PC-9 (cell line): ENCODE measurements at regions not wholly inside any gene's neighbourhood (a gene's known extent, or its start where the extent isn't known, plus 50 kb on each side); places are given as distances from the start of the nearest gene placed in this dataset.

Experiments
- BruUV-seq: library from RNA; stranded (reverse); fragments of 400-500 nt; replicated peaks from 2 replicates; lab custom pipeline; 2021; lab: Mats Ljungman, UMichigan
- CTCF ChIA-PET: fragments of 300-600 bp; sonication (Branson Sonifier 250); formaldehyde crosslinking; loops from one replicate; lab custom pipeline; 2022; ENCODE audit warnings: antibody characterized with exemption; lab: Charles Lee
- POLR2A ChIA-PET: fragments of 300-600 bp; sonication (Branson Sonifier 250); formaldehyde crosslinking; loops from one replicate; lab custom pipeline; 2022; ENCODE audit warnings: antibody characterized with exemption; ENCODE audit not compliant: unreplicated experiment; lab: Charles Lee
- DNase-seq, 2 experiments: peaks; one replicate each; pipeline versions ENCODE4 v3.0.0 to v3.0.0-alpha.2; 2015 to 2022; ENCODE audit warnings: mixed read lengths in 1 of 2
- H2AFZ ChIP-seq: fragments of 200-600 bp; sonication (generic); 2 replicates; pipeline ENCODE4 v1.8.1; 2017; ENCODE audit warnings: antibody characterized with exemption
- H3F3A ChIP-seq: fragments of 200-600 bp; sonication (generic); 2 replicates; pipeline ENCODE4 v1.8.1; 2017; ENCODE audit warnings: antibody characterized with exemption, mild to moderate bottlenecking, low read depth; ENCODE audit not compliant: insufficient read depth
- H3K27ac ChIP-seq: fragments of 200-600 bp; sonication (generic); 2 replicates; pipeline ENCODE4 v1.6.1; 2016; ENCODE audit warnings: mixed run types
- H3K27me3 ChIP-seq: fragments of 200-600 bp; sonication (generic); 2 replicates; pipeline ENCODE4 v1.6.1; 2016; ENCODE audit warnings: low read depth, mixed run types; ENCODE audit not compliant: insufficient read depth
- H3K36me3 ChIP-seq: fragments of 200-600 bp; sonication (generic); 2 replicates; pipeline ENCODE4 v1.6.1; 2016; ENCODE audit warnings: low read depth, mixed run types
- H3K4me1 ChIP-seq: fragments of 200-600 bp; sonication (generic); replicated peaks from 2 replicates; pipeline ENCODE4 v1.6.1; 2016; ENCODE audit warnings: mixed run types; ENCODE audit not compliant: insufficient read depth
- H3K4me2 ChIP-seq: fragments of 200-600 bp; sonication (generic); 2 replicates; pipeline ENCODE4 v1.6.1; 2017; ENCODE audit warnings: mixed run types
- H3K4me3 ChIP-seq: fragments of 200-600 bp; sonication (generic); 2 replicates; pipeline ENCODE4 v1.6.1; 2016; ENCODE audit warnings: mixed run types
- H3K79me2 ChIP-seq: fragments of 200-600 bp; sonication (generic); 2 replicates; pipeline ENCODE4 v1.6.1; 2017; ENCODE audit warnings: low read depth, mixed run types
- H3K9me2 ChIP-seq: fragments of 200-600 bp; sonication (generic); 2 replicates; pipeline ENCODE4 v1.8.1; 2017; ENCODE audit warnings: mild to moderate bottlenecking; ENCODE audit not compliant: insufficient read depth
- H3K9me3 ChIP-seq: fragments of 200-600 bp; sonication (generic); 2 replicates; pipeline ENCODE4 v1.8.1; 2016; ENCODE audit warnings: low read depth; ENCODE audit not compliant: insufficient read depth
- H4K20me1 ChIP-seq: fragments of 200-600 bp; sonication (generic); 2 replicates; pipeline ENCODE4 v1.8.1; 2017; ENCODE audit not compliant: insufficient read depth
- EZH2 ChIP-seq: fragments of 200-600 bp; sonication (generic); IDR thresholded peaks from 2 replicates; pipeline ENCODE4 v1.8.0; 2017; ENCODE audit warnings: antibody characterized with exemption, low read depth
- intact Hi-C: fragments of 100-400 bp; cut with micrococcal nuclease; formaldehyde crosslinking; loops from one replicate; pipeline ENCODE4 v1.10.0; 2022; ENCODE audit not compliant: unreplicated experiment
- TF ChIP-seq, protein P1 (sequence below): fragments of 200-600 bp; sonication (generic); conservative IDR thresholded peaks from 2 replicates; pipeline ENCODE4 v1.6.1; 2017; ENCODE audit warnings: mixed run types, antibody characterized with exemption, mild to moderate bottlenecking, moderate library complexity

DNA sequence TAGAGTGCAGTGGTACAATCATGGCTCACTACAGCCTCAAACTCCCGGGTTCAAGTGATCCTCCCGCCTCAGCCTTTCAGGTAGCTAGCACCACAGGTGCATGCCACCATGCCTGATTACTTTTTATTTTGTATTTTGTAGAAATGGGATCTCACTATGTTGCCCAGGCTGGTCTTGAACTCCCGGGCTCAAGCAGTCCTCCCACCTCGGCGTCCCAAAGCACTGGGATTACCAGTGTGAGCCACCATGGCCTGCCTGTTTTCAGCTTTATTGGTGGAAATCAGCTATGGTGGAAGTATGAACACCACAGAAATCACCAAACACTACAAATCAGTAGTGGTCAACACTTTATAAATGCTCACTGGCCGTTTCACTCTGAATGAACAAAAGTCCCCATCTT is 299.9 kb upstream of the LYZL1 start:
- intact Hi-C loops = loop anchor here (10.0 kb wide), 1 partner anchor 116 kb away; no protein-coding TSS in a partner anchor
- BruUV-seq = no TSS peak
- Histone ChIP-seq H2AFZ (no peak overlapping the region), H3K27ac (no peak overlapping the region), H3K4me3 (no peak overlapping the region), H3K4me2 (no peak overlapping the region), H3K4me1 (peaks cover 9% of the 10 kb centered on the region), H3K36me3 (no peaks in the 10 kb centered on the region), H3K9me3 (no peaks in the 10 kb centered on the region), H3F3A (no peaks in the 10 kb centered on the region), H4K20me1 (no peaks in the 10 kb centered on the region), H3K79me2 (no peaks in the 10 kb centered on the region), H3K27me3 (no peaks in the 10 kb centered on the region), H3K9me2 (no peaks in the 10 kb centered on the region)
- no peak for TF ChIP-seq EZH2
- TF ChIP-seq, protein P1, sequence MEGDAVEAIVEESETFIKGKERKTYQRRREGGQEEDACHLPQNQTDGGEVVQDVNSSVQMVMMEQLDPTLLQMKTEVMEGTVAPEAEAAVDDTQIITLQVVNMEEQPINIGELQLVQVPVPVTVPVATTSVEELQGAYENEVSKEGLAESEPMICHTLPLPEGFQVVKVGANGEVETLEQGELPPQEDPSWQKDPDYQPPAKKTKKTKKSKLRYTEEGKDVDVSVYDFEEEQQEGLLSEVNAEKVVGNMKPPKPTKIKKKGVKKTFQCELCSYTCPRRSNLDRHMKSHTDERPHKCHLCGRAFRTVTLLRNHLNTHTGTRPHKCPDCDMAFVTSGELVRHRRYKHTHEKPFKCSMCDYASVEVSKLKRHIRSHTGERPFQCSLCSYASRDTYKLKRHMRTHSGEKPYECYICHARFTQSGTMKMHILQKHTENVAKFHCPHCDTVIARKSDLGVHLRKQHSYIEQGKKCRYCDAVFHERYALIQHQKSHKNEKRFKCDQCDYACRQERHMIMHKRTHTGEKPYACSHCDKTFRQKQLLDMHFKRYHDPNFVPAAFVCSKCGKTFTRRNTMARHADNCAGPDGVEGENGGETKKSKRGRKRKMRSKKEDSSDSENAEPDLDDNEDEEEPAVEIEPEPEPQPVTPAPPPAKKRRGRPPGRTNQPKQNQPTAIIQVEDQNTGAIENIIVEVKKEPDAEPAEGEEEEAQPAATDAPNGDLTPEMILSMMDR = no peak
- ChIA-PET CTCF (no interaction called here), POLR2A (no interaction called here)
- DNase-seq = no peak

DNA sequence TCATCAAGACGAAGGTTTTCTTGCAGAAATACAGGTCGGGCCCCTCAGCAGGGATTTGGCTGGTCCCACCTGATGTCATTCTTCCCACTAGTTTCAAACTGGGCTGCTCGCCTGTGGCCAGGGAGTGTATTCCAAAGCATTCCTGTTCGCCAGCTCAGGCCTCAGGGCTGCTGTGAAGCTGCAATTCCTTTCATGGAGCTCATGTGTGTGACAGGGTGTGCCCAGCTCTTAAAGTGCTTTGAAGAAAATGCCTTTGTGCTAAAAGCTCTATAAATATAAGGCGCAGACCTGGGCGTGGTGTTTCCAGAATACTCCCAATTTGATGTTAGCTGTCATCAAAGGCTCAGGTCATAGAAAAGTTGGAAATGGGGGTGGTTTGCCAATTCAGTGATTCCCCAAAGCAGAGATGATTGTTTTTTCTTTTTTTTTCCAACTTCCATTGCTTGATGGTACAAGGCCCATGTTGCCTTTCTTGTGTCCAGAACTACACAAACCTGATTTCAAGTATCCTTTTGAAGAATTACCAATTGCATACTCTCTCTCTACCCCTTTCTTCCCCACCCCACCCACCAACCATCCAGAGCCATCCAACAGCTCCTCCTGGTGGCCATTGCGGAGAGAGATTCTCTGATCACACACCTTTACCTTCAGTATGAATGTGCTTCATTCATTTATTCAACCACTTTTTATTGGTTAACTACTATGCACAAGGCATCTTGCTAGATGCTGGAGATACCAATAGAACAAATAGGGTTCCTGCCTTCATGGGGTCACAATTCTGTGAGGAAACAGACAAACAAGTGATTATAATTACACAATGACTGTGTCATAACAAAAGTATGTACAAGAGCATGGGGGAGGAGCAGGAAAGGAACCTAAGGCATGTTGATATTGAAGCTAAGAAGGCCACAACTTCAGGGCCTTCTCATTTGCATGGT is 297.3 kb upstream of the LYZL1 start:
- DNase-seq = peak; percentile 42 to 49
- Histone ChIP-seq H3K4me3 (no peak overlapping the region), H3K9me3 (peaks cover 4% of the 10 kb centered on the region; the same call in 1 of the 2 replicates), H3K4me2 (no peak overlapping the region), H3F3A (no peaks in the 10 kb centered on the region), H3K4me1 (no peaks in the 10 kb centered on the region), H3K27ac (no peak overlapping the region), H3K27me3 (no peaks in the 10 kb centered on the region), H2AFZ (no peak overlapping the region), H3K79me2 (no peaks in the 10 kb centered on the region), H4K20me1 (no peaks in the 10 kb centered on the region), H3K9me2 (no peaks in the 10 kb centered on the region), H3K36me3 (no peaks in the 10 kb centered on the region)
- ChIA-PET CTCF (interaction anchor here (0.6 to 1.4 kb wide), 5 partner anchors 21 to 328 kb away, joined by 3 to 5 read pairs (median 3); no protein-coding TSS in a partner anchor), POLR2A (interaction anchor here (0.6 kb wide), 2 partner anchors 72 to 115 kb away, joined by 3 to 5 read pairs; no protein-coding TSS in a partner anchor)
- intact Hi-C loops = loop anchor here (2.0 to 5.0 kb wide), 2 partner anchors 313 to 314 kb away; partner anchors contain the start of gene BAMBI
- TF ChIP-seq, protein P1 = peak; percentile 68
- TF ChIP-seq EZH2 = no peak
- BruUV-seq = no TSS peak

DNA sequence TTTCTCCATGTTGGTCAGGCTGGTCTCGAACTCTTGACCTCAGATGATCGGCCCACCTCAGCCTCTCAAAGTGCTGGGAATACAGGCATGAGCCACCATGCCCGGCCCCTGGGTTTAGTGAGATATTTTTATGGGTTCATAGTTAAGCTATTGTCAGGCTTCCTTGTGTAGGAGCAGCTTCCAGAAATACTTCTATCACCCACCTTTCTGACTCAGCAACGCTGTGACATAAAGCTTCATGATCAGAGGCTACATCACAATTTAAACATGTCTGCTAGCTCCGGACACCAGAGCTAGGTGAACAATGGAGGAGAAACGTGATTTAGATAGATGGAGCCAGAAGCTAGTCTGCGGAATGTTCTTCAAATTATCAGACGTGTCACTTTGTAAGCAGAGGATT is 295.8 kb upstream of the LYZL1 start:
- no peak for TF ChIP-seq EZH2
- TF ChIP-seq, protein P1 = no peak
- BruUV-seq = no TSS peak
- Histone ChIP-seq H3K36me3 (no peaks in the 10 kb centered on the region), H3K27me3 (no peaks in the 10 kb centered on the region), H3K9me3 (peaks cover 4% of the 10 kb centered on the region; the same call in 1 of the 2 replicates), H3K4me2 (no peak overlapping the region), H2AFZ (no peak overlapping the region), H3K4me1 (no peaks in the 10 kb centered on the region), H3K27ac (no peak overlapping the region), H3K9me2 (no peaks in the 10 kb centered on the region), H4K20me1 (no peaks in the 10 kb centered on the region), H3K4me3 (no peak overlapping the region), H3K79me2 (no peaks in the 10 kb centered on the region), H3F3A (no peaks in the 10 kb centered on the region)
- intact Hi-C loops = loop anchor here (5.0 kb wide), 1 partner anchor 316 kb away; the partner anchor contains the start of gene BAMBI
- ChIA-PET CTCF (interaction anchor here (0.6 kb wide), 1 partner anchor 273 kb away, joined by 15 read pairs; no protein-coding TSS in a partner anchor), POLR2A (no interaction called here)
- no peak for DNase-seq
